Activated naive CD8-positive, alpha-beta T cell treated with anti-CD3 and anti-CD28 coated beads for 36 hours (primary cell): ENCODE measurements at regions not wholly inside any gene's neighbourhood (a gene's known extent, or its start where the extent isn't known, plus 50 kb on each side); places are given as distances from the start of the nearest gene placed in this dataset.

ENCODE experiments used
- DNase-seq: peaks from one replicate; pipeline ENCODE4 v3.0.0; 2021
- H3K27ac Mint-ChIP-seq: one replicate; pipeline ENCODE4 v1.8.0; 2022; ENCODE audit warnings: mild to moderate bottlenecking, moderate library complexity, mixed read lengths
- H3K27me3 Mint-ChIP-seq: one replicate; pipeline ENCODE4 v1.8.0; 2022; ENCODE audit warnings: mild to moderate bottlenecking, mixed read lengths
- H3K36me3 Mint-ChIP-seq: one replicate; pipeline ENCODE4 v1.8.0; 2021; ENCODE audit warnings: mild to moderate bottlenecking, mixed read lengths
- H3K4me1 Mint-ChIP-seq: one replicate; pipeline ENCODE4 v1.8.0; 2021; ENCODE audit warnings: mixed read lengths
- H3K4me3 Mint-ChIP-seq: one replicate; pipeline ENCODE4 v1.8.0; 2022; ENCODE audit warnings: mild to moderate bottlenecking, moderate library complexity, mixed read lengths
- H3K9me3 Mint-ChIP-seq: one replicate; pipeline ENCODE4 v1.8.0; 2022; ENCODE audit warnings: mixed read lengths

GRCh38 chr11:129324533-129325175, 51.0 kb upstream of the BARX2 start:
- no peaks in the 10 kb centered on the region for H3K27me3 Mint-ChIP-seq

GRCh38 chr11:129323896-129324502, 51.6 kb upstream of the BARX2 start:
- Mint-ChIP-seq H3K36me3 (no peaks in the 10 kb centered on the region), H3K9me3 (no peaks in the 10 kb centered on the region), H3K27ac (no peak overlapping the region), H3K4me3 (no peak overlapping the region), H3K27me3 (no peaks in the 10 kb centered on the region), H3K4me1 (no peaks in the 10 kb centered on the region)
- no peak for DNase-seq

More at GRCh38 chr11:129324533-129325175, 51.0 kb upstream of the BARX2 start:
- H3K4me3 Mint-ChIP-seq: no peak overlapping the region
- H3K4me1 Mint-ChIP-seq: no peaks in the 10 kb centered on the region
- no peaks in the 10 kb centered on the region for H3K36me3 Mint-ChIP-seq
- H3K9me3 Mint-ChIP-seq: no peaks in the 10 kb centered on the region
- no peak for DNase-seq
- no peak overlapping the region for H3K27ac Mint-ChIP-seq

GRCh38 chr11:129322941-129323340, 52.7 kb upstream of the BARX2 start:
- no peaks in the 10 kb centered on the region for H3K9me3 Mint-ChIP-seq
- H3K27me3 Mint-ChIP-seq: no peaks in the 10 kb centered on the region
- H3K4me3 Mint-ChIP-seq: no peak overlapping the region
- no peaks in the 10 kb centered on the region for H3K4me1 Mint-ChIP-seq
- DNase-seq: no peak
- no peaks in the 10 kb centered on the region for H3K36me3 Mint-ChIP-seq
- no peak overlapping the region for H3K27ac Mint-ChIP-seq

- Mint-ChIP-seq H3K36me3 (no peaks in the 10 kb centered on the region), H3K9me3 (no peaks in the 10 kb centered on the region), H3K27ac (no peak overlapping the region), H3K4me3 (no peak overlapping the region), H3K27me3 (no peaks in the 10 kb centered on the region), H3K4me1 (no peaks in the 10 kb centered on the region)
- no peak for DNase-seq
Observed at GRCh38 chr11:129321076-129321475, 54.6 kb upstream of the BARX2 start.

GRCh38 chr11:129320494-129320893, 55.2 kb upstream of the BARX2 start:
- H3K4me3 Mint-ChIP-seq: no peak overlapping the region
- no peak overlapping the region for H3K27ac Mint-ChIP-seq
- DNase-seq: no peak
- H3K27me3 Mint-ChIP-seq: no peaks in the 10 kb centered on the region
- H3K4me1 Mint-ChIP-seq: no peaks in the 10 kb centered on the region
- no peaks in the 10 kb centered on the region for H3K36me3 Mint-ChIP-seq
- no peaks in the 10 kb centered on the region for H3K9me3 Mint-ChIP-seq

GRCh38 chr11:129319751-129320150, 55.9 kb upstream of the BARX2 start:
- no peaks in the 10 kb centered on the region for H3K36me3 Mint-ChIP-seq
- no peaks in the 10 kb centered on the region for H3K27me3 Mint-ChIP-seq
- DNase-seq: no peak
- no peaks in the 10 kb centered on the region for H3K9me3 Mint-ChIP-seq
- no peak overlapping the region for H3K4me3 Mint-ChIP-seq
- H3K27ac Mint-ChIP-seq: no peak overlapping the region
- H3K4me1 Mint-ChIP-seq: no peaks in the 10 kb centered on the region

GRCh38 chr11:129319201-129319600, 56.4 kb upstream of the BARX2 start:
- Mint-ChIP-seq H3K27ac (no peak overlapping the region), H3K4me1 (no peaks in the 10 kb centered on the region), H3K27me3 (no peaks in the 10 kb centered on the region), H3K36me3 (no peaks in the 10 kb centered on the region), H3K9me3 (no peaks in the 10 kb centered on the region), H3K4me3 (no peak overlapping the region)
- no peak for DNase-seq

- Mint-ChIP-seq H3K27ac (no peak overlapping the region), H3K9me3 (no peaks in the 10 kb centered on the region), H3K27me3 (no peaks in the 10 kb centered on the region), H3K36me3 (no peaks in the 10 kb centered on the region), H3K4me3 (no peak overlapping the region), H3K4me1 (no peaks in the 10 kb centered on the region)
- DNase-seq: no peak
Observed at GRCh38 chr11:129317571-129317970, 58.1 kb upstream of the BARX2 start.

- no peak for DNase-seq
- H3K4me3 Mint-ChIP-seq: no peak overlapping the region
- no peaks in the 10 kb centered on the region for H3K4me1 Mint-ChIP-seq
- H3K27ac Mint-ChIP-seq: no peak overlapping the region
- H3K27me3 Mint-ChIP-seq: no peaks in the 10 kb centered on the region
- H3K36me3 Mint-ChIP-seq: no peaks in the 10 kb centered on the region
- no peaks in the 10 kb centered on the region for H3K9me3 Mint-ChIP-seq
Observed at GRCh38 chr11:129316781-129317180, 58.9 kb upstream of the BARX2 start.

GRCh38 chr11:129315781-129316579, 59.7 kb upstream of the BARX2 start:
- DNase-seq: no peak
- Mint-ChIP-seq H3K27me3 (no peaks in the 10 kb centered on the region), H3K36me3 (no peaks in the 10 kb centered on the region), H3K27ac (no peak overlapping the region), H3K4me1 (no peaks in the 10 kb centered on the region), H3K9me3 (no peaks in the 10 kb centered on the region), H3K4me3 (no peak overlapping the region)

GRCh38 chr11:129314371-129314770, 61.3 kb upstream of the BARX2 start:
- Mint-ChIP-seq H3K36me3 (no peaks in the 10 kb centered on the region), H3K4me1 (no peaks in the 10 kb centered on the region), H3K27me3 (no peaks in the 10 kb centered on the region), H3K27ac (no peak overlapping the region), H3K4me3 (no peak overlapping the region), H3K9me3 (no peaks in the 10 kb centered on the region)
- DNase-seq: no peak

- Mint-ChIP-seq H3K27ac (no peak overlapping the region), H3K4me3 (no peak overlapping the region), H3K9me3 (no peaks in the 10 kb centered on the region), H3K36me3 (no peaks in the 10 kb centered on the region), H3K27me3 (no peaks in the 10 kb centered on the region), H3K4me1 (no peaks in the 10 kb centered on the region)
- no peak for DNase-seq
Observed at GRCh38 chr11:129313541-129314297, 61.9 kb upstream of the BARX2 start.

- no peak for DNase-seq
- no peak overlapping the region for H3K27ac Mint-ChIP-seq
- H3K9me3 Mint-ChIP-seq: no peaks in the 10 kb centered on the region
- no peaks in the 10 kb centered on the region for H3K36me3 Mint-ChIP-seq
- H3K4me3 Mint-ChIP-seq: no peak overlapping the region
- H3K4me1 Mint-ChIP-seq: no peaks in the 10 kb centered on the region
- no peaks in the 10 kb centered on the region for H3K27me3 Mint-ChIP-seq
Observed at GRCh38 chr11:129312730-129313503, 62.7 kb upstream of the BARX2 start.

- DNase-seq: no peak
- Mint-ChIP-seq H3K9me3 (no peaks in the 10 kb centered on the region), H3K27ac (no peak overlapping the region), H3K27me3 (no peaks in the 10 kb centered on the region), H3K4me3 (no peak overlapping the region), H3K4me1 (no peaks in the 10 kb centered on the region), H3K36me3 (no peaks in the 10 kb centered on the region)
Observed at GRCh38 chr11:129308241-129308865, 67.3 kb upstream of the BARX2 start.
